HFF-Myc (cell line): ENCODE measurements at regions not wholly inside any gene's neighbourhood (a gene's known extent, or its start where the extent isn't known, plus 50 kb on each side); places are given as distances from the start of the nearest gene placed in this dataset.
"Not testable (repeated sequence)": the region's sequence is repeated elsewhere in the genome, so short reads cannot be mapped to it uniquely, and the experiment has no call there.

Experiments
- DNase-seq: peaks from one replicate; pipeline ENCODE4 v3.0.0-alpha.2; 2011; ENCODE audit warnings: low read depth; ENCODE audit errors: extremely low read depth
- H3K4me3 ChIP-seq: replicated peaks from 2 replicates; pipeline ENCODE4 v1.5.1; 2011; ENCODE audit warnings: low read depth, mild to moderate bottlenecking, control low read depth, low read length
- TF ChIP-seq, protein P1 (sequence below): IDR thresholded peaks from 2 replicates; pipeline ENCODE4 v1.5.1; 2012; ENCODE audit warnings: mild to moderate bottlenecking, low read depth, low read length, control low read depth; ENCODE audit errors: missing control alignments

DNA sequence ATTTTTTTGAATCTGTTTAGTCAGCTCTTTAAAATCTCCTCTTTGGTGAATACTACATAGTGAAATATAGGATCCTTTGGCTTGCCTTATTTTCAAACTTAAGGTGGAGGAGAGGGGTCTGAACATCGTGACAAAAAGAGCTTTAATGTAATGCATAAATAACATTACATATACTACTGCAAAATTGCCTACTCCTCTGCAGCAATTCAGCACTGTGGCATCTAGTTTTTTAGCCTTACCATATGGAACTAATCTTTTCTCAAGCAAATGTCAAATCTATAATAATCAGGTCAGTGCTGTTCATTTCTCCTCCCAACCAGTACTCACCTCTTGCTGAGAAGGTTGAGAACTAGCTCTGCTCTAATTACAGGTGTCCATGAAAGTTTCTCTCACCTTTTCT, 394.0 kb upstream of the CDIN1 start:
- TF ChIP-seq, protein P1, sequence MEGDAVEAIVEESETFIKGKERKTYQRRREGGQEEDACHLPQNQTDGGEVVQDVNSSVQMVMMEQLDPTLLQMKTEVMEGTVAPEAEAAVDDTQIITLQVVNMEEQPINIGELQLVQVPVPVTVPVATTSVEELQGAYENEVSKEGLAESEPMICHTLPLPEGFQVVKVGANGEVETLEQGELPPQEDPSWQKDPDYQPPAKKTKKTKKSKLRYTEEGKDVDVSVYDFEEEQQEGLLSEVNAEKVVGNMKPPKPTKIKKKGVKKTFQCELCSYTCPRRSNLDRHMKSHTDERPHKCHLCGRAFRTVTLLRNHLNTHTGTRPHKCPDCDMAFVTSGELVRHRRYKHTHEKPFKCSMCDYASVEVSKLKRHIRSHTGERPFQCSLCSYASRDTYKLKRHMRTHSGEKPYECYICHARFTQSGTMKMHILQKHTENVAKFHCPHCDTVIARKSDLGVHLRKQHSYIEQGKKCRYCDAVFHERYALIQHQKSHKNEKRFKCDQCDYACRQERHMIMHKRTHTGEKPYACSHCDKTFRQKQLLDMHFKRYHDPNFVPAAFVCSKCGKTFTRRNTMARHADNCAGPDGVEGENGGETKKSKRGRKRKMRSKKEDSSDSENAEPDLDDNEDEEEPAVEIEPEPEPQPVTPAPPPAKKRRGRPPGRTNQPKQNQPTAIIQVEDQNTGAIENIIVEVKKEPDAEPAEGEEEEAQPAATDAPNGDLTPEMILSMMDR = no peak
- DNase-seq = no peak
- H3K4me3 ChIP-seq = no peak overlapping the region

DNA sequence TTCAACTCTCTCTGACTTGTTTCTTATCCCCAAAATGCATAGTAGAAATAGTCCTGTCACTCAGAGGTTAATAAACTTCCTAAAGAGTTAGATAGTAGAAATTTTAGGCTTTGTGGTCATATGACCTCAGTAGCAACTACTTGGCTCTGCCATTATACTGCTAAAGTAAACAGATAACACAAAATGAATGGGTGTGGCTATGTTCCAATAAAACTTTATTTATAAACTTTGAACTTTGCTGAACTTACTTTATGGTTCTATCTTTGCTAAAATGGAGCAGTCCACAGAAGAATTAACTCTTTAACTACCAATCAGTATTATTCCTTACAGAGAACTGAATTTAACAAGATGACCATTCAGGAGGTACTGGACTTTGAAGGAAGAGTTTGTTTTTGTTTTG, 393.6 kb upstream of the CDIN1 start:
- H3K4me3 ChIP-seq = no peak overlapping the region
- no peak for DNase-seq
- TF ChIP-seq, protein P1 = no peak

DNA sequence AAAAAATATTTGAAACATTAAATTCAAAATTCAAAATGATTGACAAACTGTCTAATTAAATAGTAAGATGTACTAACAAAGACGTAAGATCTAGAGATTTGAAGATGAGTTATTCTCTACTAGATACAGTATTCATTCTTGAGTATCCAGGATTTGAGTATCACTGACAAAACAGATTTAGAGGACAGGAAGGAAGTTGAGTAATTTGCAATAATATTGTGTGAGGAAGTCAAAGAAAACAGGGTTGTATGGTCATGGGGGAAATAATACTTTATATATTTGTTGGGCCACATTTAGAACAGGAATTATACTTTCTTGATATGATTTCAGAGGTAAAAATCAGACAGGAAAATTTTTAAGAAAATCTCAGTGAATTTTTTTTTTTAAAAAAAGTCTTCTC, 393.1 kb upstream of the CDIN1 start:
- DNase-seq = no peak
- TF ChIP-seq, protein P1 = no peak
- H3K4me3 ChIP-seq = no peak overlapping the region

DNA sequence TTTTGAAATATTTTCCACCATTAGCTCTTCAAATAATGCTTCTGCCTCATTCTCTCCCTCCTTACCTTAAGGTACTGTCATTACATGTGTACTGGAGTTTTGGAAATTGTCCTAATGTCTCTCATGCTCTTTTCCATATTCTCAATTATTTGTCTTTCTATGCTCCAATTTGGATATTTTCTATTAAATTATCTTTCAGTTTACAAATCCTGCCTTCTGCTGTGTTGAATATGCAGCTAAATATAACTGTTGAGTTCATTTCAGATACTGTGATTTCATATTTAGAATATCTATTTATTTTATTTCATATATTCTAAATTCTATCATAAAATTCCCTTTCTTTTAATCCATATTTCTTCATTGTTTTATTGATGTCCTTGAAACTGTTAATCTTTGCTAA, 388.0 kb upstream of the CDIN1 start:
- DNase-seq = no peak
- TF ChIP-seq, protein P1 = no peak
- no peak overlapping the region for H3K4me3 ChIP-seq

DNA sequence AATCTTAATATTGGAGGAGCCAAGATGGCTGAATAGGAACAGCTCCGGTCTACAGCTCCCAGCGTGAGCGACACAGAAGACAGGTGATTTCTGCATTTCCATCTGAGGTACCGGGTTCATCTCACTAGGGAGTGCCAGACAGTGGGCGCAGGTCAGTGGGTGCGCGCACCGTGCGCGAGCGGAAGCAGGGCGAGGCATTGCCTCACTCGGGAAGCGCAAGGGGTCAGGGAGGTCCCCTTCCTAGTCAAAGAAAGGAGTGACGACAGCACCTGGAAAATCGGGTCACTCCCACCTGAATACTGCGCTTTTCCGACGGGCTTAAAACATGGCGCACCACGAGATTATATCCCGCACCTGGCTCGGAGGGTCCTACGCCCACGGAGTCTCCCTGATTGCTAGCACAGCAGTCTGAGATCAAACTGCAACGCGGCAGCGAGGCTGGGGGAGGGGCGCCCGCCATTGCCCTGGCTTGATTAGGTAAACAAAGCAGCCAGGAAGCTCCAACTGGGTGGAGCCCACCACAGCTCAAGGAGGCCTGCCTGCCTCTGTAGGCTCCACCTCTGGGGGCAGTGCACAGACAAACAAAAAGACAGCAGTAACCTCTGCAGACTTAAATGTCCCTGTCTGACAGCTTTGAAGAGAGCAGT, 383.9 kb upstream of the CDIN1 start:
- DNase-seq, H3K4me3 ChIP-seq: not testable (repeated sequence)

DNA sequence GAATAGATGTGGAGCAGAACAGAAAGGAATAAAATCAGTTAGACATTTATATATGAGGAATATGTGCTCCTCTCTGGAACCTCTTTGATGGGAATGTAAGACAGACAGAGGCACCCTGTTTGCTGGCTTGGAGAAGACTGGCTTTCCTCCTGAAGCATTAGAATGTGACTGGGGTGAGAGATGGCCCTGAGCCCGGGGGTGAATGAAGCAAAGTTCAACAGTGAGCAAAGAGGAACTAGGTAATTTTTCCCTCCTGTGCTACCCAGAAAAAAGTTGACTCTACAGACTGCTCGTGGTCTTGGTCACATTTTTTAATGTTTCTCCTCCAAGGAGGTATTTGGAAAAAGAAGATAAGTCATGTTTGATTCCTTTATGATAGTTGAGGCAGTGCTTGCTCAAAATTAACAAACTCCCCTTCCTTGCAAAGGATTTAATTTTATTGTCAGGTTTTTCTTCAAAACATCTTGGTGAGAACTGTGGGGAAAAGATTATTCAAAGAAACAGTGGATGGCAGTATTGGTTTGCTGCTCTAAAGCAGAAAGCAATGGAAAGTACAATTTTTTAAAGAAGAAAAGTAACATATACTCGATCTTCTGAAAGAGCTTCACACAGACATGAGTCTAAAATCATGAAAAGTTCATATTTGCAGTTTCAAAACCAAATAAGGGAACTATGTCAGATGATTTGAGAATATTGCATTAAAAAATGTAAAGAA, 370.4 kb upstream of the CDIN1 start:
- TF ChIP-seq, protein P1 = no peak
- DNase-seq = no peak
- no peak overlapping the region for H3K4me3 ChIP-seq

DNA sequence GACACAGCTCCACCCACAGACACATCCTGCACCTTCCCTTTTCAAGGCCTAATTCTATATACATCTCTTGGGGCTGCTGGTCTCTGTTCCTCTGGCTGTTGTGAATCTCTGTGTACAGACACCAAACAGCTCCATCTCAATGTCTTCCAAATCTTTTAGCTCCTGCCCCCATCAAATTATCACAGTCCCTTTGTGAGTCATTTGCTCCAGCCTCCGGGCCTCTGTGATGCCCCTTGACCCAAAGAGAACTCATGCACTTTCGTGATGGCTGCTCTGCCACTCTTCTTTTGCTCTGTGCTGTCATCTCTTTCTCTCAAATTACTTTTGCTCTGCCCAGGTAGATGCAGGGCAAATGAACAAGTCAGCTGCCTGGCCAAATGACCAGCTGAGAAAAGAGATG, 369.0 kb upstream of the CDIN1 start:
- TF ChIP-seq, protein P1 = no peak
- no peak for DNase-seq
- no peak overlapping the region for H3K4me3 ChIP-seq
